Activated CD4-positive, alpha-beta T cell treated with anti-CD3 and anti-CD28 coated beads for 4 hours (primary cell): ENCODE measurements at regions not wholly inside any gene's neighbourhood (a gene's known extent, or its start where the extent isn't known, plus 50 kb on each side); places are given as distances from the start of the nearest gene placed in this dataset.

Source experiments
- DNase-seq, 2 donors: peaks; one replicate each; pipeline ENCODE4 v3.0.0-alpha.2; 2020

DNA sequence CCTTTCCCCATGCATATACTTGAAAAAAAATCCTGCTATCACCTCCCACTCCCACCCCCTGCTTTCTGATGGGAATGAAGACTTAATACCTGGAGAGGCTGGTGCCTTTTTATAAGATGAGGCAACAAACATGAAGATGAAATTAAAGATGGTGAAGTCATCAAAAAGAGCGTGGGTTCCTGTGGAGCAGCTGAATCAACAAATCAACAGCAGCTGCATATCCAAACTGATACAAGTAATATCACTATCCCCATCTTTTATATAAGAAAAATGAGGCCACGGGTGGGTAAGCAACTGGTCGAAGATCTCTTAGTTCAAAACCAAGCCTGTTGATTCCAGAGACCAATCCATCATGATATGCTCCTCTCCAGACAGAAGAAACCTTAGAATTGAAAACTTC is 268.5 kb downstream of the ENC1 start:
- no peak for DNase-seq

DNA sequence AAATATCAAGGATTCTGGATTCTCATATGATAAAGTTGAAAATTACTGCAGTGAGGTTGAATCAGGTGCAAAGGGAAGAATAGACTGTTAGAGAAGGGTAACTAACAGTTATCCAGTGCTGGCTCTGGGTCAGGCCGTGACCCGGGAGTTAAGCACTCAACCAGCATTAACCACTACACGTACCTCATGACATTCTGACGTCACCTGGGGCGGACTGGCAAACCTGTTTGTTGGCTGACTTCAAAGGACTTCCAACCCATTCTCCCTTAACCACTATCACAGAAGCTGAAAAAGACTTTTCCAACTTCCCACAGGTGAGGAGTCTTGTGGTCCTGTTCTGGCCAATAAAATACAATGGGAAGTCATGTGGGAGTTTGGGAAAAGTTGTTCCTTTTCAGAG is 268.9 kb downstream of the ENC1 start:
- DNase-seq: no peak

DNA sequence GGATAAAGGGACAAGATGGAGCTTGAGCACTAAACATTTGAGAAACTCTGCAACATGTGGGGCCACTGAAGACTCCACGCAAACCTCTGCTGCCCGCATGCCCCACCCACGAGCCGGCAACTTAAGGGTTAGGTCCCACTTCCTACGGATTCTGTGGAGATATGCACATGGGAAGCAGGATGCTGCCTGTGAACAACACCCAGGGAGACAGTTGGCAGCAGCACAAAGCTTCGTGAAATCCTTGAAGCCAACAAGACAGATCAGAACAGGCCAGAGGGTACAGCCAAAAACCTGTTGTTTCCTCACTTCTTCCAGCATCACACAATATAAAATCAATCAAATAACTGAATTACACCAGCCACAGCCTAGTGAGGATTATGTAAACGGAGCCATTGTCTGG is 270.4 kb downstream of the ENC1 start:
- DNase-seq: no peak

DNA sequence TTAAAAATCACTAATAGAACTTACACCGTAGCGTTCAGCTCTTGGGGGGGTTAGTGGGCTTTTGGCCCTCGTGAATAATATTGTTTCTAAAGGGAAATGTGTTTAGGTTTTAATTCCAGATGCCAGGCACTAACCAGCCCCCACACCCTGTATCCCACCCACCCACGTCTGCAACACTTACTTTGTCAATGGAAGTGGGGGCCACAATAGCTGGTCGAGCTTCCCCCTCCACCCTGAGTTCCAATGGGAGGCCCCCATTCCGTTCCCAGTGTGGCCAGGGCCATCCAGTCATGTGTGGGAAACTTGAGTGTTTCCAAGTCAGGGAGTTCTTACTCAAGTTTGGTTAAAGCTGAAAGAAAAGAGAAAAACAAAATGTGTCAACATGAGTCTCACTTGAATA is 271.4 kb downstream of the ENC1 start:
- no peak for DNase-seq

DNA sequence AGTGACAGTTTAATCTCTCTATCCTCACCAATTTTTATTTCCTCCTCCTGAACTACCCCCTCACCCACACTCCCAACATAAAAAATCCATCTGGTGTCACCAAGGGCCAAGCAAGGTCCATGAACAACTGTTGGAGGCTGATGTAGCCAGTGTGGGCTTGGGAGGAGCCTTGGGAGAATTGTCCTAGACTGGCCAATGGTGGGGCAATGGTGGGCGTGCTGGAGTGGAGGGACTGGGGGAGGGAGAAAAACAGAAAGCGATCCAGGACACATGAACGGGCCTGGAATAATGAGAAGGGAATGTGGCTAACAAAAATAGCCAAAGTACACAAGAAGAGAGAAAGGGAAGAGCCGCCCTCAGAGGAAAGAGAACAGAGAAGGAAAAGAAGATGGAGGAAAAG is 272.6 kb downstream of the ENC1 start:
- no peak for DNase-seq

DNA sequence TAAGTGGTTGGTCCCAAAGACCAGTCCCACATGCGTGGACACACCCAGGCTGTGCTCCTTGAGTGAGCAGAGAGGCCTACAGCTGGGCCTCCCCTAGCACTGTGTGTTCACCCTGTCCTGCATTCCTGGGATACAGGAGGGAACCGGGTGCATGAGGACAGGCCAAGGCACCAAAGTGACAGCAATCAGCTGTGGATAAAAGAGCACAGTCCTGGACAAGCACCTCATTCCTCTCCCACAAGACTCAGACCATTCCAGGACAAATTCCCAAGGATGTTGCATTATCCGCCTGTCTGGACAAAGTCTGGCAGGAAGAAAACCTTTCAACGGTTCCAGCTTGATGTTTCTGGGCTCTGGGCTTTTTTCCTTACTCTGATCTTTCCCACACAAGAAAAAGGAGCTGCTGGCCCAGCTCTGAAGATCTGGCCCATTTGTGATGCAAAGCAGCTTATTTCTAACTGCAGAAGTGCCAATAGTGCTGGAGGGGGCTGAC is 273.2 kb downstream of the ENC1 start:
- no peak for DNase-seq

DNA sequence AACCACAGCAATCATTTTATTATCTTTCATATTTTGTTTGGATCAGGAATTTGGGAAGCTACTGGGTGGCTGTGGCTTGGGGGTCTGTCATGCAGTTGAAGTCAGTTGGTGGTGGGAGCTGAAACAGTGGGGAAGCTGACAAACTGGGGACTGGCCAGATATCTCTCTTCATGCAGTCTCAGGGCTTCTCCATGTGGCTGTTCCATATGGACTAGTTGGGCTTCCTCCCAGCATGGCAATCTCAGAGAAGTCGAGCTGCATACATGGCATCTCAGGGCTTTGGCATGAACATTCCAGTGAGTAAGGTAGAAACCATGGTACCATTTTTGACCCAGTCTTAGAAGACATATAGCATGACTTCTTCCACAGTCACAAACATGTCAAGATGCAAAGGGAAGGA is 274.8 kb downstream of the ENC1 start:
- no peak for DNase-seq

DNA sequence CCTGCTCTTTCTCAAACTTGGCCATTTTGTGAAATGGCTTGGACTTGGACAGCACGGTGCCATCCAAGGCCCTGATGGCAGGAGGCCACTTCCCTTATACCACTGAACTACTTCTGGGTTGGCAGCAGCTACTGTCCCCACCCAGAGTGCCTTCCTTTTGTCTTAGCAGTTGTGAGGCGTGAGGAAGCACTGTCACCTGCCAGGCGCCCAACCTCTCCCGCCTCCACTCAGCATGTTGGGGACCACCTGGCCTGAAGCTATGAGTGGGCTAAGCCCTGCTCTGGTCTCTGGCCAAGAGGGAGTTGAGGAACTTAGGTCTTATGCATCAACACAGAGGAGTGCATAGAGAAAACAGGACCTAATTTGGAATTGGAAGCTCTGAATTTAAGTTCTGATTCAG is 276.0 kb downstream of the ENC1 start:
- DNase-seq: no peak

DNA sequence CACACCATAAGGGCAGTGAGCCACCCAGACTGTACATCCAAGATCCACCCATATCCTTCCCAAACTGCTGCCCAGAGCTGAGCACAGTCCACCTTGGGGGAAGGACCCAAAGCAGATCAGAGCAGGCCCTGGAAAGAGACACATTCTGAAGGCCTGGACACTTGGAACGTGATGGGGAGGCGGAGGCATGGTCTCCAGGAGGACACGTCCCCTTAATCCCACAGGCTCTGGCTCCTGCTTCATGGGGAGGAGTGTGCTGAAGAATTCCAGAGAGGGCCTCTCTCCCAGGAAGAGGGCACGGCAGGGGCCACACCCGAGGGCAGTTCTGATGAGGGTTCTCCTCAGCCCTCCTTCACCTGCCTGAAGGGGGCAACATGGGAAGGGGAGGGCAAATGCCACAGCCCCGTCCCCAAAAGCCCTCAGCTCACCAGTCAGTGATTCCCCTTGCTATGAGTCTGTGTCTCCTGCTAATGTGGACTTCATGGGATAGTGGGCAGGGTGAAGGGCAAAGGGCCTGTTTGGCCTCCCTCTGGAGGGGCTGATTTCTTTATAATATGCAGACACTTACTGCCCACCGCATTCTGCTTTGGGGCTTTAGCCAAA is 276.8 kb downstream of the ENC1 start:
- no peak for DNase-seq

DNA sequence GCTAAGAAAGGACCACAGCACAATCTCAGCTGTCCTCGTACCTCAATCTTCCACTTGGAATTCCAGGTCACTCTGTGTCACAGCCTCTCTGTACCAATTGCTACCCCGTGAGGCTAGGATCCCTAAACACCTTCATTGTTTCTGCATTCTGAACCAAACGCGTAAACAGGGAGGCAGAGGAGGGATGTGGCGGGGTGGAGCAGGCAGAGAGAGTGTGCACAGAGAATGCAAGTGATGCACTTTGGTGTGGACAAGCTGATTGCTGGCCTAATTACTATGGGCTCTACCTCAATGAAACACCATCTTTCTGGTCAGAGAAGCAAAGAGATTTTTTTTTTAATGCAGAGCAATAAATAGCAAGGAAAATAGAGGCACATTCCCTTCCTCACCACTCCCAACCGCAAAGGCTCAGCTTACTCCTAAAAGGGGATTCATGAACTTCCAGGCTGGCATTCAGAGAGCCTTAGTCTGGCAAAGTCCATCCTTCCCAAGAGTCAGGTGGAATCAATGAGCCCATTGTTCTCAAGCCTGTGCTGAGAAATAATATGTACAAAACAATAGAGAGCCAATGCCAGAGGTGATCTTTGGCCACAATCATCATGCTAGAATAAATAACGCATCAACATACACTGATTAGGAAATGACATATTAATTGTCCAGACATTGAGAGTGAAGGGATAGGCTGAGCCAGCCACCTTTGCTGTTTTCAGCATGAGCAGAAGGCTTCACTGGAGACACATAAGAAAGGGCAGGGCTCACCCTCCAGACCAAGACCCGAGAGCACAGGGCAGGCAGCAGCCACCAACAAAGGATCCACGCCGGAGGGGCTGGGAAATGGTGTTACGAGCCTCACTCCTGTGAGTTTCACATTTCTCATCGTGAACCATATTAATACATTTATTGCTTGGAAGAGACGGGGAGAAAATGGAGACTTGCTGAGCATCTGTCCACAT is 278.8 kb downstream of the ENC1 start:
- no peak for DNase-seq

DNA sequence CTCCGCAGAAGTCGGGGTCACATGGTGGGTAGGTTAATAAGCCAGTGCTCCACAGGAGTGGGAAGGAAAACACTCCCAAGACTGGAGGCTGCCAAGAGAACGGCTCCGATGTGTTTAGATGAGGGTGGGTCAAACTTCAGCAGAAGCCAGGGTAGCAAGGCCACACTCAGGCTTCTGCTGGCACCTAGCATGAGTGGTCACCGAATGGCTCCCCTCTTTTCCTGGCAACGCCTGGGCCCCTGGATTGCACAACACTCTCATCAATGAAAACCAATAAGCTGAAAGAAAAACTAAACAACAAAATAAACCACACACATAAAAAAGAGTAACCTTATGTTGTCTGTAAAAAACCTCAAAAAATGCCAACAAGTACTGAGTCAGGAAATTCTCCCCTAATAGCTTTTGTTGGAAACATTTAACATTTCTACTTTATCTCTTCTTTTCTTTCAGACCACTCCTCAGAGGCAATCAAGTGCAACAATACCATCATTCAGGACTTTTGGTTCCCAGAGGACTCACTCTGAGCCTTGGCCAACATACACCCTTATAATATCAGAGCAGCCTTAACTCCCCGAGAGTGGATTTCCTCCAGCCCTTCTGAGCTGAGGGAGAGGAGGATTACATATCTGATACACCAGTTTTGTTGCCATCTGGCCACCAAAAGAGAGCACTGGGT is 279.9 kb downstream of the ENC1 start:
- DNase-seq: no peak

DNA sequence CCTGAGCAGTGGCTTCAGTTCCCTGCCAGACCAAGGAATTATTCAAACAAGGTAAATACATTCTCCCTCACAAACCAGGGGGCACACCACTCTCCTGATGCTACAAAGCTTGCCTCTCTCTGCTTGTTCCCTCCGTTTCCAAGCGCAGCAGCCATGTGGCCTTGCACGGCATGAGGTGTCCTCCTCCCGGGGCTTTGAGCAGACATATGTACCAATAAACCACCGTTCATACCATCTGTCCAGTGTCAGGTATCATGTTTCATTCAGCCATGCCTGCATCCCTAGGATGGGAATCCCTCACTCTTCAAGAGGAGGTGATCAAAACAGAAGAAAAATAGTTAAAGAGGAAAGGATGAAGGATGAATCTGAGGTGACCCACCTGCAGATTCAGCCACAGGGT is 282.7 kb downstream of the ENC1 start:
- no peak for DNase-seq

DNA sequence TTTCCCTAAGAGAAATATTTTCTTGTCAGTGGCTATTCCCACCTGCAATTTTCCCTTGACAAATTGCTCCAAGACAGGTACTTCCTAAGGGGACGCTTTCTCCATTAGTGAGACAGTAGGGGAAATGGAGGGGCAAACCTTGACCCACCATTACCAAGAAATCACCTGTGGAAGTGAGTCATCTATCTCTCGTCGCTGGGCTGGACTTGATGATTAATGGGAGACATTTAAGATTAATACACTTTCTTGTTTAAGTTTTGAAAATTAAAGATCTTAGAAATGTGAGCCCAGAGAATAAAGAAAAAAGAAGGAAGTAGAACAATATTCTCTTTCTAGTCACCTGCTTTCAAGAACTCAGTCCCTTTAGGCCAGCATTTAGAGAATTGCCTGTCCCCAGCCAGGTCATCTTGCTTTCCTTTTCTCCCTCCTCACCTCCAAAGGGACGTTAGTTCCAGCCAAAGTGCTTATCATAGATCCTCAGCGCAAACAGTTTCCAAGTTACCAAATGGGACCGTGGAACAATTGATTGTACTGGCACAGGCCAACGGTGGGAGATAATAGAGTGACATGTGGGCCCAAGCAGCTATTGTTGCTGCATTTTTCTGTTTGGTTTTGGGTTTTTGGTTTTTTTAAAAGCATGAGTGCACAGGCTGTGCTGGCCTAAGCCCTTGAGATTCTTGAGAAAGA is 284.4 kb downstream of the ENC1 start:
- DNase-seq: no peak

DNA sequence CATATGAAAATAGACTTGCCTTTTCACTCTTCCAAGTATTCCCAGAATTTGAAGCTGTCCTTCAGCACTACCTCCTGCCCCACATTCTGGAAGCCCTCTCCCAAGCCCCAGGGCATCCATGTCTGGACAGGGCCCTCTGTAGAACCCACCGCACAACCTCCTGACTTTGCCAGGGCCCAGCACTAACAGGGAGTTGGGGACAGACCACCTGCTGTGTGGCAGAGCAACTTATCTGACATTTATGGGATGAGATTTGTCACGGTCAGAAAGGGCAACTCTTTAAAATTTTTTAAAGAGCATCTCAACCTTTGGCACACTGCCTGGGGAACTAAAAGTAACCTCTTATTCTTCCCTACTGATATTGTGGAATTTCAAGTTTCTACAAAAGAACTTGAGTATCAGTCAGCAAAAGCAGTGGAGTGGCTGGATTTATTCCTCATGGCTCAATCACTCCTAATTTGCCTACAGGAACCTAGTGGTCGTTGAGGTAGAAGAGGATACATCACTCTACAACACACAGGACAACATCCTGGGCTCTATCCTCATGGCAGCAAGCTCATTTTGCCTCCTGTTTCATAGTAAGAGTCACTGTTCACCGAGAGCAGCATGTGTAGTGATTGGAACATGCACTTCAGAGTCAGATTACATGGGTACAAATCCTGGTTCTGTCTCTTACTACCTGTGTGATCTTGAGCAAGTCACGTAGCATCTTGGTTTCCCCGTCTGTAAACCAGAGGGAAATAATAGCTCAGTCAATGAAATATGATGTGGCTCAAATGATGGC is 285.3 kb downstream of the ENC1 start:
- DNase-seq: no peak

DNA sequence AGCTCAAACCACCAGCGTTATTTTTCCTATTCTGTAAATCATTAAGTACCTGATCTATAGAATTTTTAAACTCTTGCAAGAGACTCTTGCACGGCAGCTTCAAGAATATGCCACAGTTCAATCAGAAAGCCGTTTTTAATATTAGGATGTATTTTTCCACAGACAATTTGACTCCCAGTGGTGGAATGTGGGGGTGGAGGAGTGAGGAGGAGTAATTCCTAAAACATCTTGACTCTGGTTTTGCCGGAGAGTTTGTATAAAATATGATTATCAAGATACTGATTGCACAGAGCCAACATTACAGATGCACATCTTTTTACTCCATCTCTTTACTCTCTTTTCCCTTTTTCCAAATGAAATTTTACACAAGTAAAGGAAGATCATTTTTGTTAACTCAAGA is 288.3 kb downstream of the ENC1 start:
- no peak for DNase-seq

DNA sequence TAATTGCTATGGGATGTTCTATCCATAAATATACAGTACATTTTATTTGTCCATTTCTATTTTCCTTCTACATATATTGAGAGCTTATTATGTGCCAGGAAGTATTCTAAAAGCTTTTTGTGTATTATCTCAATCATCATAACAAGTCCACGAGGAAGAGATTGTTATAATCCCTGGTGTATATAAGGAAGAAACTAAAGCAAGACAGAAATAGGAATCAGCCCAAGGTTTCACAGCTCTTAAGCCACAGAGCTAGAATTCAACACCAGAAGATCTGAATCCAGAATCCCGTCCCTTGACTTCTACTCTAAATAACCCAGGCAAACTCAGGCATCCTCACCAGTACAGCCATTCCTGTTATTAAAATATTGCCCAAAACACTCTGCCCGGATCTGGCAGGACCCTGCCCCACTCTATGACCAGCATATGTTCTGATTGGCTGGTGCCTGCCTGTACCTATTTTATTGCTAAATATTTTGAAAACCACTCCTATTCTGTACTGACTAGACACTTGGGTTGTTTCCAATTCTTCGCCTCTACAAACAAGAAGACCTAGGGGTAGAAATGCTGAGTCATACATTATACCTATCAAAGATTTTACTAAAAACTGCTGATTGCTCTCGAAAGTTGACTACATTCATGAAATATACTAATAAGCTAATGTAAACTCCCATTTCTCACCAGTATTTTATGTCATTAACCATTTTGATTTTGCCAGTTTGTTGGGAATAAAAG is 297.4 kb downstream of the ENC1 start:
- no peak for DNase-seq

DNA sequence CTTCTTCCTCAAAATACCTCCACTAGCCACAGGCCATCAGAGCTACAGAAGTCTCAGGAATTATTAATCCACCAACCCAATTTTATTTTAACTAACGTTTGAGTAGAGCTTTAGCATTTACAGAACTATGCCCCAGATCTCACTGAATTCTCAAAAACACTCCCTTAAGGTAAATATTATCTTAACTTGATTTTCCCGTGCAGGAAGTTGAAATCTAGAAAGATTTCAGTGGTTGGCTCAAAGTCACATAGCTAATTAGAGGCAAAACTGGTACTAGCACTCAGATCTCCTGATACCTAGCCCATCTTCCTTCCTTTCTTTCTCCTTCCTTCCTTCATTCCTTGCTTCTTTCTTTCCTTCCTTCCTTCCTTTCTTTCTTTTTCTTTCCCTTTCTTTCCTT is 298.3 kb downstream of the ENC1 start:
- no peak for DNase-seq

DNA sequence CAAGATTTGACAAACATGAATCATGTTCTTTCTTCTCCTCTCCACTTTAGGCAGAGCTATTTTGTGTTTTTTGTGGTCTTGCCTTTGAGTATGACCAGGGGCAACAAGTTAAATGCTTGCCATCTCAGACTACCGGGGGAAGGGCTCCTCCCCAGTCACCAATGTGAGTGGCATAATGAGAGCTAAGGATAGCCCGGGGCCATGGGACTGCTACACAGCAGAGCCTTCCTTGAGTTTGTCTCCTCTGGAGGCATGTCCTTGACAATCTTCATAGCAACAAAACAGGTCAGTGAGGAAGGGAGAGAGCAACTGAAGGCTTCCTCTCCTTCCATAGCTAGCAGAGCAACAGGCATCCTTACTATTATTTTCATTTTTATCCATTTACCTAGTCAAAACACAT is 299.3 kb downstream of the ENC1 start:
- DNase-seq: no peak

DNA sequence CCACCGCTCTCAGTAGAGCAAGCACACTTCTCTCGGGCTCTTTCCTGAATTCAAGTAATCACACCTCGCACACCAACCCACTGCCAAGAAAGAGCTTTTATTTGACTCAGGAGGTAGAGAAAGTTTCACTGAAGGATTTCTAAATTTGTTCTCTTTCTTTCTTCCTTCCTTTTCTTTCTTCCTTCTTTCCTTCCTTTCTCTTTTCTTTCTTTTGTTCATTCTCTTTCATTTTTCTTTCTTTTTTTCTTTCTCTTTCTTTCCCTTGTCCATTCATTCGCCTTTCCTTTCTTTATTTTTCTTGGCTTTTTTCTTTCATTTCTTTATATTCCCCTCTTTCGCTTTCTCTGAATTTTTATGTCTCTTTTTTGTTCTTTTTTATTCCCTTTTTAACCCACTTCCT is 300.1 kb downstream of the ENC1 start:
- DNase-seq: no peak

DNA sequence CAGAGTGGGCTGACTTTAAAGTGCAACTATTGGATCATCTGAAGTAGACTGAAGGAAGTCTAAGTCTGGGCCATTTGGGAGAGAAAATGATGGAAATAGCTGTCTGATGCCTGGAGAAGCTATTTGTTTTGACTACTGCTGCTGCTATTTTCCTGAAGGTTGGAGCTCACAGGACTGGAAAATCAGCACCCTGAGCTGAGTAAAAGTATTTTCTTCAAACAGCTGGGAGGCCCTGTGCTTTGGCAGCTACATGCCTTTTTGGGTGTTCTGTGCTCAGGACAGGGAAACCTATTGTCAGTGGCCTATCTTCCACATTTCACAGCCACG is 302.6 kb downstream of the ENC1 start:
- no peak for DNase-seq

DNA sequence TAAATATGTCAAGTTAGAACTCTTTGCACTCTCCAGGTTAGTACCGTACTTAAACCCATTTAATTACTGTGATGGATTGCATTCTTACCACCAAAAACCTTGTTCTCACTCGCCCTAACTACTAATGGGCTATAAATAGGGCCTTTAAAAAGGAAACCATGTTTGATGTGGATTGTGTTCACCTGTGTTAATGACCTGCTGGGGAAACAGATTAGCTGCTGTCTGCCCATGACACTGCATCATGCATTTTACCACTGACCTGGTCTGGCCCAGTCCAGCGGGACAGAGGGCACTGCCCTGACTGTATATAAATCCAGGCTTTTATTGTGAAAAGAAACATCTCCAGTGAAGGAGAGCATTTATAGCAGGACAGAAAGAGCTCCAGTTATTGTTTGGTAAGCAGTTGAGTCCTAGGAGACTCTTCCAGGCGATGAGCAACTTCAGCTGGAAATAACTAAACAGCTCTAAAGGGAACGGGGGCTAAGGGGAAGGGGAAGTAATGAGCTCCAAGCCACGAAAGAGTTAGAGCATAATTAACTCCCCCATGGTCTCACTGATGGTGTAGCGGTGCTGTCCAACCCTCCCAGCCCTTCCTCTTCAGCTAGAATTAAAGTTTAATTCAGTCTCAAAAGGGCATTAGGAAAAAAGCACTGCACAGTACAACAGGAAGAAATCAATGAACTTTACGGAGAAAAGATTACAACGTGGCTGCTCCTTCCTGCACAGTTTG is 303.1 kb downstream of the ENC1 start:
- no peak for DNase-seq
